ENCODE measurements at regions not wholly inside any gene's neighbourhood (a gene's known extent, or its start where the extent isn't known, plus 50 kb on each side); places are given as distances from the start of the nearest gene placed in this dataset.
A peak's percentile ranks its signal among the peaks of the same experiment; 100 is the strongest.

GRCh38 chr6:14306151-14306906, 188.8 kb downstream of the CD83 start:
- ATAC-seq: no peak

GRCh38 chr6:14309516-14309915, 191.9 kb downstream of the CD83 start:
- DNase-seq (no peak), ATAC-seq (no peak)
- intact Hi-C loops (cut with DNase I): no loop called here

More at GRCh38 chr6:14306151-14306906, 188.8 kb downstream of the CD83 start:
- intact Hi-C loops (cut with DNase I): no loop called here
- no peak for DNase-seq

- intact Hi-C loops (cut with DNase I): no loop called here
- no peak for DNase-seq
- no peak for ATAC-seq
Measured at GRCh38 chr6:14309951-14310445, 192.4 kb downstream of the CD83 start.

GRCh38 chr6:14310960-14311359, 193.4 kb downstream of the CD83 start:
- intact Hi-C loops (cut with DNase I): no loop called here
- ATAC-seq (peak in 1 of 2 donors; percentile 48), DNase-seq (no peak)

- intact Hi-C loops (cut with DNase I): no loop called here
- no peak for ATAC-seq
- no peak for DNase-seq
Measured at GRCh38 chr6:14312587-14312986, 195.0 kb downstream of the CD83 start.

GRCh38 chr6:14313248-14313647, 195.7 kb downstream of the CD83 start:
- DNase-seq (no peak), ATAC-seq (no peak)
- intact Hi-C loops (cut with DNase I): no loop called here

GRCh38 chr6:14315353-14315752, 197.8 kb downstream of the CD83 start:
- intact Hi-C loops (cut with DNase I): no loop called here
- no peak for ATAC-seq
- no peak for DNase-seq

GRCh38 chr6:14316651-14317386, 199.2 kb downstream of the CD83 start:
- DNase-seq (no peak), ATAC-seq (no peak)
- intact Hi-C loops (cut with DNase I): no loop called here

- ATAC-seq: no peak
- intact Hi-C loops (cut with DNase I): no loop called here
Measured at GRCh38 chr6:14317387-14317970, 199.9 kb downstream of the CD83 start.

GRCh38 chr6:14320332-14320731, 202.8 kb downstream of the CD83 start:
- intact Hi-C loops (cut with DNase I): no loop called here
- DNase-seq (no peak), ATAC-seq (no peak)

More at GRCh38 chr6:14317387-14317970, 199.9 kb downstream of the CD83 start:
- DNase-seq: no peak

GRCh38 chr6:14321992-14322772, 204.6 kb downstream of the CD83 start:
- no peak for DNase-seq
- intact Hi-C loops (cut with DNase I): no loop called here
- peak; percentile 25 to 59 for ATAC-seq

- no peak for ATAC-seq
- intact Hi-C loops (cut with DNase I): no loop called here
- DNase-seq: no peak
Measured at GRCh38 chr6:14322841-14323240, 205.3 kb downstream of the CD83 start.

GRCh38 chr6:14326774-14327173, 209.2 kb downstream of the CD83 start:
- DNase-seq: no peak
- intact Hi-C loops (cut with DNase I): no loop called here
- ATAC-seq: no peak

- no peak for DNase-seq
- ATAC-seq: no peak
- intact Hi-C loops (cut with DNase I): no loop called here
Measured at GRCh38 chr6:14328163-14328562, 210.6 kb downstream of the CD83 start.

- DNase-seq (no peak), ATAC-seq (no peak)
- intact Hi-C loops (cut with DNase I): no loop called here
Measured at GRCh38 chr6:14333556-14334305, 216.2 kb downstream of the CD83 start.

GRCh38 chr6:14335071-14335470, 217.5 kb downstream of the CD83 start:
- ATAC-seq: no peak
- DNase-seq: no peak
- intact Hi-C loops (cut with DNase I): no loop called here

GRCh38 chr6:14337152-14337551, 219.6 kb downstream of the CD83 start:
- no peak for ATAC-seq
- intact Hi-C loops (cut with DNase I): no loop called here
- no peak for DNase-seq

- DNase-seq: no peak
- intact Hi-C loops (cut with DNase I): no loop called here
Measured at GRCh38 chr6:14339172-14339571, 221.6 kb downstream of the CD83 start.

More at GRCh38 chr6:14339172-14339571, 221.6 kb downstream of the CD83 start:
- no peak for ATAC-seq
